A549 (cell line): ENCODE measurements at regions not wholly inside any gene's neighbourhood (a gene's known extent, or its start where the extent isn't known, plus 50 kb on each side); places are given as distances from the start of the nearest gene placed in this dataset.

Experiments used
- ATAC-seq, 2 experiments: fragments of 200-7000 bp in 1 of 2; fragments of >200 bp in 1 of 2; cut with Nextera tagmentation in 1 of 2; cut with Tn5 transposase in 1 of 2; 3 replicates each; pipeline versions ENCODE4 v1.8.0 to v1.9.1; 2018 to 2020; ENCODE audit warnings: mild to moderate bottlenecking in 1 of 2, moderate library complexity in 1 of 2
- CTCF ChIA-PET: fragments of 300-600 bp; sonication (Branson Sonifier 250); formaldehyde crosslinking; extraction: SDS; loops from one replicate; lab custom pipeline; 2021; ENCODE audit warnings: antibody characterized with exemption, inconsistent platforms; lab: Yijun Ruan, JAX
- POLR2A ChIA-PET: fragments of 350-600 bp; formaldehyde crosslinking; extraction: SDS; loops from one replicate; lab custom pipeline; 2021; ENCODE audit warnings: antibody characterized with exemption, inconsistent platforms; lab: Yijun Ruan, JAX
- DNase-seq, 2 experiments: peaks; one replicate each; pipeline versions ENCODE4 v3.0.0 to v3.0.0-alpha.2; 2011 to 2016; ENCODE audit warnings: low read depth in 1 of 2, low spot score in 1 of 2
- FAIRE-seq: peaks from 2 replicates; lab custom pipeline; 2011; peaks lifted over from hg19 to GRCh38; lab: Jason Lieb, UNC
- H3K27ac ChIP-seq, 2 experiments: fragments of >200 bp; sonication (Bioruptor Twin); formaldehyde crosslinking; 3 replicates each; pipeline ENCODE4 v1.5.1; 2016 to 2017
- H3K4me1 ChIP-seq: fragments of >200 bp; sonication (Bioruptor Twin); formaldehyde crosslinking; 3 replicates; pipeline ENCODE4 v1.6.1; 2016
- H3K4me2 ChIP-seq: fragments of >200 bp; sonication (Bioruptor Twin); formaldehyde crosslinking; 3 replicates; pipeline ENCODE4 v1.6.1; 2016
- H3K4me3 ChIP-seq: fragments of >200 bp; sonication (Bioruptor Twin); formaldehyde crosslinking; 3 replicates; pipeline ENCODE4 v1.5.1; 2016
- H3K9me3 ChIP-seq: fragments of >200 bp; sonication (Bioruptor Twin); formaldehyde crosslinking; 3 replicates; pipeline ENCODE4 v1.6.1; 2016
- CBX8 ChIP-seq: fragments of 200-600 bp; sonication (generic); IDR thresholded peaks from 2 replicates; pipeline ENCODE4 v1.6.1; 2016
- CEBPB ChIP-seq, 2 experiments: fragments of >200 bp in 1 of 2; sonication (Bioruptor Twin) in 1 of 2; formaldehyde crosslinking in 1 of 2; IDR thresholded peaks; 2 replicates each; pipeline ENCODE4 v1.6.1; 2012 to 2016
- CHD4 ChIP-seq: fragments of 200-600 bp; sonication (generic); IDR thresholded peaks from 2 replicates; pipeline ENCODE4 v1.6.1; 2016; ENCODE audit warnings: antibody characterized with exemption, mild to moderate bottlenecking, borderline replicate concordance
- EHMT2 ChIP-seq: fragments of 200-600 bp; sonication (generic); IDR thresholded peaks from 2 replicates; pipeline ENCODE4 v1.6.1; 2016; ENCODE audit warnings: antibody characterized with exemption, low read depth, mild to moderate bottlenecking, moderate library complexity
- ESRRA ChIP-seq: fragments of 150-350 bp; IDR thresholded peaks from 2 replicates; pipeline ENCODE4 v1.6.1; 2014; ENCODE audit warnings: mild to moderate bottlenecking, low read length, borderline replicate concordance
- HDAC2 ChIP-seq: fragments of 200-600 bp; sonication (generic); IDR thresholded peaks from 2 replicates; pipeline ENCODE4 v1.6.1; 2016
- HEYL ChIP-seq: fragments of 250-450 bp; sonication (Bioruptor Pico); IDR thresholded peaks from 2 replicates; pipeline ENCODE4 v1.8.0; 2021; ENCODE audit warnings: mild to moderate bottlenecking, moderate library complexity
- HMGXB4 ChIP-seq: fragments of 250-450 bp; sonication (Bioruptor Pico); IDR thresholded peaks from 2 replicates; pipeline ENCODE4 v1.5.0; 2021; ENCODE audit warnings: mild to moderate bottlenecking, moderate library complexity, borderline replicate concordance
- HOXB13 ChIP-seq: fragments of 250-450 bp; sonication (Bioruptor Pico); IDR thresholded peaks from 2 replicates; pipeline ENCODE4 v1.5.0; 2020; ENCODE audit warnings: low read depth, mild to moderate bottlenecking, moderate library complexity
- KDM1A ChIP-seq: fragments of 200-600 bp; sonication (generic); IDR thresholded peaks from 2 replicates; pipeline ENCODE4 v1.6.1; 2016; ENCODE audit warnings: low read depth, mild to moderate bottlenecking
- KDM5A ChIP-seq: fragments of 200-600 bp; sonication (generic); IDR thresholded peaks from 2 replicates; pipeline ENCODE4 v1.6.1; 2016; ENCODE audit warnings: antibody characterized with exemption, mild to moderate bottlenecking
- MAFK ChIP-seq: fragments of 450-650 bp; IDR thresholded peaks from 2 replicates; pipeline ENCODE4 v1.6.1; 2014; ENCODE audit not compliant: partially characterized antibody
- MAZ ChIP-seq: fragments of 150-350 bp; IDR thresholded peaks from 2 replicates; pipeline ENCODE4 v1.6.1; 2014; ENCODE audit warnings: antibody characterized with exemption, low read depth, low read length, borderline replicate concordance
- MYC ChIP-seq: IDR thresholded peaks from 2 replicates; pipeline ENCODE4 v1.6.1; 2012; ENCODE audit warnings: mild to moderate bottlenecking, inconsistent platforms, low read length, improper control_type of control experiment, borderline replicate concordance
- NFE2L2 ChIP-seq: fragments of 150-350 bp; conservative IDR thresholded peaks from 2 replicates; pipeline ENCODE4 v1.6.1; 2014; ENCODE audit warnings: low read length
- NR3C1 ChIP-seq: fragments of >200 bp; sonication (Bioruptor Twin); formaldehyde crosslinking; IDR thresholded peaks from 3 replicates; pipeline ENCODE4 v1.6.1; 2017
- PHF8 ChIP-seq: fragments of 200-600 bp; sonication (generic); IDR thresholded peaks from 2 replicates; pipeline ENCODE4 v1.6.1; 2016; ENCODE audit warnings: low read depth, mild to moderate bottlenecking, antibody characterized with exemption, moderate library complexity, borderline replicate concordance
- RAD21 ChIP-seq, 2 experiments: fragments of >200 bp in 1 of 2; sonication (Bioruptor Twin) in 1 of 2; formaldehyde crosslinking in 1 of 2; IDR thresholded peaks in 1 of 2; conservative IDR thresholded peaks in 1 of 2; 2 replicates in 1 of 2; 3 replicates in 1 of 2; pipeline ENCODE4 v1.6.1; 2012 to 2018; ENCODE audit warnings: inconsistent platforms in 1 of 2
- RCOR1 ChIP-seq: fragments of 150-350 bp; IDR thresholded peaks from 2 replicates; pipeline ENCODE4 v1.6.1; 2014; ENCODE audit warnings: antibody characterized with exemption, low read length, low read depth
- RFX5 ChIP-seq: fragments of 450-650 bp; IDR thresholded peaks from 2 replicates; pipeline ENCODE4 v1.7.1; 2014; ENCODE audit warnings: antibody characterized with exemption, mild to moderate bottlenecking, moderate library complexity
- TFCP2L1 ChIP-seq: fragments of 250-450 bp; sonication (Bioruptor Pico); IDR thresholded peaks from 2 replicates; pipeline ENCODE4 v1.5.0; 2021; ENCODE audit warnings: mild to moderate bottlenecking
- ZSCAN20 ChIP-seq: fragments of 250-450 bp; sonication (Bioruptor Pico); IDR thresholded peaks from 2 replicates; pipeline ENCODE4 v1.8.0; 2022; ENCODE audit warnings: mild to moderate bottlenecking, moderate library complexity
- WGBS: methylation state at CpG from one replicate; pipeline ENCODE4 v1.1.6; 2017; ENCODE audit errors: missing lambda C conversion rate; 5-methylcytosine and 5-hydroxymethylcytosine counted together
- TF ChIP-seq, protein P1 (sequence below): IDR thresholded peaks from 2 replicates; pipeline ENCODE4 v1.6.1; 2012; ENCODE audit warnings: low read depth, borderline replicate concordance
- TF ChIP-seq, protein P2 (sequence below): fragments of 200-600 bp; sonication (generic); IDR thresholded peaks from 2 replicates; pipeline ENCODE4 v1.6.1; 2016; ENCODE audit warnings: antibody characterized with exemption, mild to moderate bottlenecking, moderate library complexity
- TF ChIP-seq, protein P3 (sequence below): fragments of 150-350 bp; IDR thresholded peaks from 2 replicates; pipeline ENCODE4 v1.6.1; 2014; ENCODE audit warnings: low read depth, mild to moderate bottlenecking, low read length
- TF ChIP-seq, protein P4 (sequence below): IDR thresholded peaks from 2 replicates; pipeline ENCODE4 v1.6.1; 2012

- CTCF ChIA-PET = interaction anchor here (1.6 to 1.8 kb wide), 2 partner anchors 12 to 24 kb away, joined by 3 to 5 read pairs; no protein-coding TSS in a partner anchor
- no peak for DNase-seq
- TF ChIP-seq RFX5 = no peak
- TF ChIP-seq PHF8 = no peak
- no peak for TF ChIP-seq TFCP2L1
- TF ChIP-seq, protein P1, sequence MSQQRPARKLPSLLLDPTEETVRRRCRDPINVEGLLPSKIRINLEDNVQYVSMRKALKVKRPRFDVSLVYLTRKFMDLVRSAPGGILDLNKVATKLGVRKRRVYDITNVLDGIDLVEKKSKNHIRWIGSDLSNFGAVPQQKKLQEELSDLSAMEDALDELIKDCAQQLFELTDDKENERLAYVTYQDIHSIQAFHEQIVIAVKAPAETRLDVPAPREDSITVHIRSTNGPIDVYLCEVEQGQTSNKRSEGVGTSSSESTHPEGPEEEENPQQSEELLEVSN = no peak
- TF ChIP-seq, protein P2, sequence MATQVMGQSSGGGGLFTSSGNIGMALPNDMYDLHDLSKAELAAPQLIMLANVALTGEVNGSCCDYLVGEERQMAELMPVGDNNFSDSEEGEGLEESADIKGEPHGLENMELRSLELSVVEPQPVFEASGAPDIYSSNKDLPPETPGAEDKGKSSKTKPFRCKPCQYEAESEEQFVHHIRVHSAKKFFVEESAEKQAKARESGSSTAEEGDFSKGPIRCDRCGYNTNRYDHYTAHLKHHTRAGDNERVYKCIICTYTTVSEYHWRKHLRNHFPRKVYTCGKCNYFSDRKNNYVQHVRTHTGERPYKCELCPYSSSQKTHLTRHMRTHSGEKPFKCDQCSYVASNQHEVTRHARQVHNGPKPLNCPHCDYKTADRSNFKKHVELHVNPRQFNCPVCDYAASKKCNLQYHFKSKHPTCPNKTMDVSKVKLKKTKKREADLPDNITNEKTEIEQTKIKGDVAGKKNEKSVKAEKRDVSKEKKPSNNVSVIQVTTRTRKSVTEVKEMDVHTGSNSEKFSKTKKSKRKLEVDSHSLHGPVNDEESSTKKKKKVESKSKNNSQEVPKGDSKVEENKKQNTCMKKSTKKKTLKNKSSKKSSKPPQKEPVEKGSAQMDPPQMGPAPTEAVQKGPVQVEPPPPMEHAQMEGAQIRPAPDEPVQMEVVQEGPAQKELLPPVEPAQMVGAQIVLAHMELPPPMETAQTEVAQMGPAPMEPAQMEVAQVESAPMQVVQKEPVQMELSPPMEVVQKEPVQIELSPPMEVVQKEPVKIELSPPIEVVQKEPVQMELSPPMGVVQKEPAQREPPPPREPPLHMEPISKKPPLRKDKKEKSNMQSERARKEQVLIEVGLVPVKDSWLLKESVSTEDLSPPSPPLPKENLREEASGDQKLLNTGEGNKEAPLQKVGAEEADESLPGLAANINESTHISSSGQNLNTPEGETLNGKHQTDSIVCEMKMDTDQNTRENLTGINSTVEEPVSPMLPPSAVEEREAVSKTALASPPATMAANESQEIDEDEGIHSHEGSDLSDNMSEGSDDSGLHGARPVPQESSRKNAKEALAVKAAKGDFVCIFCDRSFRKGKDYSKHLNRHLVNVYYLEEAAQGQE = no peak
- no peak for TF ChIP-seq KDM1A
- TF ChIP-seq MAZ = no peak
- TF ChIP-seq, all 56 proteins: peak for 0
- no peak for FAIRE-seq
- 28% methylated on average over 6 of the region's 6 CpGs for WGBS
- Histone ChIP-seq H3K4me2 (no peak overlapping the region), H3K27ac (no peak overlapping the region), H3K4me1 (no peaks in the 10 kb centered on the region), H3K9me3 (no peaks in the 10 kb centered on the region), H3K4me3 (no peak overlapping the region)
- ATAC-seq = no peak
- POLR2A ChIA-PET = no interaction called here
These were observed 282.6 kb downstream of the CBLN1 start for GRCh38 chr16:48999044-48999443.

DNA sequence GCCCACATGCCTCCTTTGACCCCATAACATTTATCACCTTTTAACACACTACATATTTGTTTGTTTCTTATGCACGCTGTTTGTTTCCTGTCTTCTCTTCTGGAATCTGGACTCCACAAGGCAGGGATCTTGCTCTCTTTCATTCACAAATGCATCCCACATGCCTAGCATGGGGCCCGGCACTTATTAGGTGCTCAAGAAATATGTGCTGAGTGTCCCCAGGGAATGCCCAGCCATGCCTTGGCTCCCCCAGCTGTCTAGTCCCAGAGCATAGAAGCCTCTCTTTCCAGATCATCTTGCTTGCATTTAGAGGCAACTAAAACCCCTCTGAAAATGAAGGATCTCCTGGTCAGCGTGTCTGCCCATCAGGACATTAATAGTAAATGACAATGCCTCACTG lies 283.7 kb downstream of the CBLN1 start:
- ChIA-PET CTCF (interaction anchor here (1.8 kb wide), 1 partner anchor 23 kb away, joined by 3 read pairs; no protein-coding TSS in a partner anchor), POLR2A (no interaction called here)
- TF ChIP-seq MAZ (no peak), CEBPB (IDR thresholded peaks at IDR 0.05) (no peak), RAD21 (conservative IDR thresholded peaks at IDR 0.05 in 1 of 2, IDR thresholded peaks at IDR 0.05 in 1 of 2) (no peak), MAFK (no peak), HOXB13 (CRISPR knock-in tag) (no peak), HDAC2 (no peak), KDM5A (no peak)
- TF ChIP-seq, protein P3, sequence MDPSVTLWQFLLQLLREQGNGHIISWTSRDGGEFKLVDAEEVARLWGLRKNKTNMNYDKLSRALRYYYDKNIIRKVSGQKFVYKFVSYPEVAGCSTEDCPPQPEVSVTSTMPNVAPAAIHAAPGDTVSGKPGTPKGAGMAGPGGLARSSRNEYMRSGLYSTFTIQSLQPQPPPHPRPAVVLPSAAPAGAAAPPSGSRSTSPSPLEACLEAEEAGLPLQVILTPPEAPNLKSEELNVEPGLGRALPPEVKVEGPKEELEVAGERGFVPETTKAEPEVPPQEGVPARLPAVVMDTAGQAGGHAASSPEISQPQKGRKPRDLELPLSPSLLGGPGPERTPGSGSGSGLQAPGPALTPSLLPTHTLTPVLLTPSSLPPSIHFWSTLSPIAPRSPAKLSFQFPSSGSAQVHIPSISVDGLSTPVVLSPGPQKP = no peak
- TF ChIP-seq, protein P4, sequence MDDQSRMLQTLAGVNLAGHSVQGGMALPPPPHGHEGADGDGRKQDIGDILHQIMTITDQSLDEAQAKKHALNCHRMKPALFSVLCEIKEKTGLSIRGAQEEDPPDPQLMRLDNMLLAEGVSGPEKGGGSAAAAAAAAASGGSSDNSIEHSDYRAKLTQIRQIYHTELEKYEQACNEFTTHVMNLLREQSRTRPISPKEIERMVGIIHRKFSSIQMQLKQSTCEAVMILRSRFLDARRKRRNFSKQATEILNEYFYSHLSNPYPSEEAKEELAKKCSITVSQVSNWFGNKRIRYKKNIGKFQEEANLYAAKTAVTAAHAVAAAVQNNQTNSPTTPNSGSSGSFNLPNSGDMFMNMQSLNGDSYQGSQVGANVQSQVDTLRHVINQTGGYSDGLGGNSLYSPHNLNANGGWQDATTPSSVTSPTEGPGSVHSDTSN = no peak
- H3K4me1 ChIP-seq = no peaks in the 10 kb centered on the region
- 46% methylated on average over 3 of the region's 3 CpGs for WGBS
- no peaks in the 10 kb centered on the region for H3K9me3 ChIP-seq
- ATAC-seq (no peak), DNase-seq (no peak), FAIRE-seq (no peak)
- H3K4me2 ChIP-seq = no peak overlapping the region
- no peak overlapping the region for H3K4me3 ChIP-seq
- no peak overlapping the region for H3K27ac ChIP-seq

GRCh38 chr16:48997081-48997615 lies 284.5 kb downstream of the CBLN1 start:
- no peaks in the 10 kb centered on the region for H3K9me3 ChIP-seq
- no peaks in the 10 kb centered on the region for H3K4me1 ChIP-seq
- no peak overlapping the region for H3K27ac ChIP-seq
- ATAC-seq = no peak
- no peak overlapping the region for H3K4me2 ChIP-seq
- 10% methylated on average over 8 of the region's 8 CpGs for WGBS
- no peak for FAIRE-seq
- CTCF ChIA-PET = interaction anchor here (1.0 to 1.8 kb wide), 2 partner anchors 23 to 28 kb away, joined by 3 read pairs; no protein-coding TSS in a partner anchor
- no peak for DNase-seq
- H3K4me3 ChIP-seq = no peak overlapping the region
- POLR2A ChIA-PET = no interaction called here
- TF ChIP-seq RCOR1 (no peak), MYC (no peak), ZSCAN20 (CRISPR knock-in tag) (no peak), NFE2L2 (no peak), HEYL (no peak), CBX8 (no peak), CHD4 (no peak), NR3C1 (no peak), EHMT2 (no peak), PHF8 (no peak), CEBPB (IDR thresholded peaks at IDR 0.05) (no peak), ESRRA (no peak), HDAC2 (no peak), HMGXB4 (CRISPR knock-in tag) (no peak), TFCP2L1 (no peak)
